Activated naive CD4-positive, alpha-beta T cell treated with anti-CD3 and anti-CD28 coated beads, Interleukin-2, amount 50 U/mL, for 24 hours (primary cell): ENCODE measurements at regions not wholly inside any gene's neighbourhood (a gene's known extent, or its start where the extent isn't known, plus 50 kb on each side); places are given as distances from the start of the nearest gene placed in this dataset.

ENCODE experiments used
- H3K27ac Mint-ChIP-seq: one replicate; pipeline ENCODE4 v1.8.0; 2021; ENCODE audit warnings: mild to moderate bottlenecking, mixed read lengths
- H3K27me3 Mint-ChIP-seq: one replicate; pipeline ENCODE4 v1.8.0; 2021; ENCODE audit warnings: mixed read lengths
- H3K36me3 Mint-ChIP-seq: one replicate; pipeline ENCODE4 v1.8.0; 2021; ENCODE audit warnings: mixed read lengths
- H3K4me1 Mint-ChIP-seq: one replicate; pipeline ENCODE4 v1.8.0; 2021; ENCODE audit warnings: mixed read lengths
- H3K4me3 Mint-ChIP-seq: one replicate; pipeline ENCODE4 v1.8.0; 2021; ENCODE audit warnings: mild to moderate bottlenecking, mixed read lengths
- H3K9me3 Mint-ChIP-seq: one replicate; pipeline ENCODE4 v1.8.0; 2021; ENCODE audit warnings: mixed read lengths

- Mint-ChIP-seq H3K9me3 (no peaks in the 10 kb centered on the region), H3K36me3 (no peaks in the 10 kb centered on the region), H3K27me3 (peaks cover 3% of the 10 kb centered on the region)
These were observed 108.9 kb upstream of the IRX5 start for GRCh38 chr16:54821731-54822130.

DNA sequence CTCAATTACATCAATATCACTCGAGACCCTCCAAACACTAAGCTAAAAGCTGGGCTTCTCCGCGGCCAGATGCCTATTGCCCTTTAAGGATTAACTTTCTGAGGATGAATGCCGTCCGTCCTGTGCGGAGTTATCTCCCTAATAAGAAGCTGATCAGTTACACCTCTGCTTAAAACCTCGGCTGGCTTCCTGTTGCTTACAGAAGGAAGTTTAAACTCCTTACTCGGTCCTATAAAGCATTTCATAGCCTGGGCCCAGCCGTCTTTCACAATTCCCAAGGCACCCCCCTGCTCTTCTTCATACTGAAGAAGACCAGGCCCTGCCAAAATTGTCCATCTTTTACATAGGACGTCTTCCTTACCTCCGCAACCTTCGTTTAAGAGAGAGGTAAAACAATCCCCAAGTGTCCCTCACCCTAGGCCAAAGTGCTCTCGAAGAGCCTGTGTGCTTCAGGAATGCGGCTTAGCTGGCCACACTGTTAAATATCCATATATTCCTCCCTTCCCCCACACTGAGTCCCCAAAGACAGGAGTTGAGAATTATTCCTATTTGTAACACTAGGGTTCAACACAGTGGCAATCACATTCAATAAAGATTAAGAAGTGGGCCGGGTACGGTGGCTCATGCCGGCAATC, 112.6 kb upstream of the IRX5 start:
- Mint-ChIP-seq H3K36me3 (no peaks in the 10 kb centered on the region), H3K9me3 (no peaks in the 10 kb centered on the region), H3K27me3 (peaks cover 3% of the 10 kb centered on the region), H3K27ac (no peak overlapping the region), H3K4me1 (no peaks in the 10 kb centered on the region), H3K4me3 (no peak overlapping the region)

More at GRCh38 chr16:54821731-54822130, 108.9 kb upstream of the IRX5 start:
- H3K4me3 Mint-ChIP-seq = no peak overlapping the region
- H3K27ac Mint-ChIP-seq = no peak overlapping the region
- H3K4me1 Mint-ChIP-seq = no peaks in the 10 kb centered on the region

DNA sequence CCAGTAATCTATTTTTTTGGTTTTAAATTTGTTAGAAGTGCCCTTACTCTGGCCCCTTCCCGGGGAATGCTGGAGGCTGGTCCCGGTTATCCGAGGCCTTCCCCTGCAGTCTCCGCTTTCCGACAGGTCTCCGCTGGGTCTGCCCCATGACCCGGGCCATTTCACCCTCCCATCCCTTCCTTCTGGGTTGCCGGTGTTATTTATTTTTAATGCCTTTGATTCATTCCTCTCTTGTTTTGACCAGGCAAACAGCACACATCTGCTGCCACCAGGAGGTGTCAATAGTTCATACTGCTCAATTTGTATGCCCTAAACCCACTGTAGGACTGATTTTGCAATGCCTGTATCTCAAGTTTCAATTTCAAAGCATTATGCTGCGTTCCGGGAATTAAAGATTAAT, 113.2 kb upstream of the IRX5 start:
- no peak overlapping the region for H3K27ac Mint-ChIP-seq
- no peaks in the 10 kb centered on the region for H3K4me1 Mint-ChIP-seq
- no peak overlapping the region for H3K4me3 Mint-ChIP-seq
- peaks cover 5% of the 10 kb centered on the region for H3K27me3 Mint-ChIP-seq
- H3K36me3 Mint-ChIP-seq = no peaks in the 10 kb centered on the region
- H3K9me3 Mint-ChIP-seq = no peaks in the 10 kb centered on the region

GRCh38 chr16:54816471-54816870, 114.2 kb upstream of the IRX5 start:
- peaks cover 5% of the 10 kb centered on the region for H3K27me3 Mint-ChIP-seq
- no peak overlapping the region for H3K4me3 Mint-ChIP-seq
- H3K36me3 Mint-ChIP-seq = no peaks in the 10 kb centered on the region
- H3K4me1 Mint-ChIP-seq = no peaks in the 10 kb centered on the region
- no peaks in the 10 kb centered on the region for H3K9me3 Mint-ChIP-seq
- H3K27ac Mint-ChIP-seq = no peak overlapping the region

DNA sequence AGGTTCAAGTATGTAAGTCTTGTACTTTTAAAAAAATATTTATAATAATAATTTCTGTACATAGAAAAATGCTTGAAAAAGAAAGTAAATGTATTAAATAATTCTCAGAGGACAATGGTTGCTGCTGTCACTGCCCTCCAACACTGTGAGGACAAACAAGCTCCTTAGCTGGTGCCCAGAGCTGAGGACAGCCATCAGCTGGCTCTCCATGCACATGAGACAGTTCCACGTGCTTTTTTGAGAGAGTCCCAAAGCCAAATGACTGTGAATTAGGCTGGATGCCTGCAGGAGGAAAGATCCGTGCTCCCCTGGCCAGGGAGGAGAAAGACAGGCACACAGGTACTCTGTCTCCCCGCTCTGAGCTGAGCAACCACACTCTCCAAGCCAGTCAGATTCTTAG, 115.5 kb upstream of the IRX5 start:
- H3K9me3 Mint-ChIP-seq = no peaks in the 10 kb centered on the region
- no peaks in the 10 kb centered on the region for H3K36me3 Mint-ChIP-seq
- H3K4me1 Mint-ChIP-seq = no peaks in the 10 kb centered on the region
- no peak overlapping the region for H3K4me3 Mint-ChIP-seq
- H3K27me3 Mint-ChIP-seq = peaks cover 5% of the 10 kb centered on the region
- no peak overlapping the region for H3K27ac Mint-ChIP-seq

DNA sequence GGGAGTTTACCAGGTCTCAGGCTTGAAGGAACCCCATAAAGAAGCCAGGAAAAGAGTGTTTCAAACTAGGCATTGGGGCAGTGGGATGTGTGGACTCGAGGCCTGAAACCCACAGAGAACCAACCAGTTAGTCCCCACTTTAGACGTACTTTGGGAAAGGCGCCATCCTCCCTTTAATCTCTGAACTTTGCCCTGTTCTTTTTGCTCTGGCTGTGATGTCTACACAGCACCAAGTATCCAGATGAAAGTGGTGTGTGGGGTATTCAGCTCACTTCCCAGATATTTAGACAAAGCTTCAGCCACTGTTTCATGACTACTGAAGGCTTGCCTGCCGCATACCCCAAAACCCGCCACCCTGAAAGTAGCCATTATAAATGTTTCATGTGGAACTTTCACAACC, 116.9 kb upstream of the IRX5 start:
- H3K9me3 Mint-ChIP-seq = no peaks in the 10 kb centered on the region
- no peak overlapping the region for H3K4me3 Mint-ChIP-seq
- no peak overlapping the region for H3K27ac Mint-ChIP-seq
- H3K36me3 Mint-ChIP-seq = no peaks in the 10 kb centered on the region
- peaks cover 5% of the 10 kb centered on the region for H3K27me3 Mint-ChIP-seq
- H3K4me1 Mint-ChIP-seq = no peaks in the 10 kb centered on the region

DNA sequence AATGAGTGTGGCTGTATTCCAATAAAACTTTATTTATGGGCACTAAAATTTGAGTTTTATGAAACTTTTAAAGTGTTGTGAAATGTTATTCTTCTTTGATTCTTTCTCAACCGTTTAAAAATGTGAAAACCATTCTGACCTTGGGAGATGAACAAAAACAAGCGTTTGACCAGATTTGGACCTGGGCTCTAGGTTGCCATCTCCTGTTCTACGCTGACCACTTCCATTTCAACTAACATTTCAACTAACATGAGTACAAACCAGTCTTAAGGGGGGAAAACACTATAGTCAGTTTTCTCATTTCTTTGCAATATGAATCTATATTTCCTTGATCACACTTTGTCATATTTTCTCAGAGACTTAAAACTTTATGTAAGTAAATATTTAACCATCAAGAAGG, 118.4 kb upstream of the IRX5 start:
- Mint-ChIP-seq H3K36me3 (no peaks in the 10 kb centered on the region), H3K4me1 (no peaks in the 10 kb centered on the region), H3K4me3 (no peak overlapping the region), H3K27ac (no peak overlapping the region), H3K27me3 (peaks cover 2% of the 10 kb centered on the region), H3K9me3 (no peaks in the 10 kb centered on the region)

DNA sequence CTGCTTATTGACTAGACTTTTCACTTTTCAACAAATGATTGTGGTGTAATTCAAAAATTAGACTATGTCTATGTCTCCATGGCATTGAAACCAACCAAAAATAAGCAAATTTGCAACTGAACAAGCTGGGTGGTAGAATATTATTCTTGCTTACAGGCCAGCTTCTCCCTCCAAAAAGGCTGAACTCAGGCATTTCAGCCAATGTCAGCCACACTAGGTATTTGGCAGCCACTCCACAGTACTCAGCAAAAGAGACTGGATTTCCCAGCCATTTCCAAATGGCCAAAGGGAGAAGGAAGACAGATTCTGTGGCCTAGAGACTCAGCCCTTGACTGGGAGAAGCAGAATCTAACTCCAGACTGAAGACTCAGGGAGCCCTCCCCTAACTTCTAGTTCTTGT, 121.8 kb upstream of the IRX5 start:
- H3K4me1 Mint-ChIP-seq = no peaks in the 10 kb centered on the region
- peaks cover 2% of the 10 kb centered on the region for H3K27me3 Mint-ChIP-seq
- H3K36me3 Mint-ChIP-seq = no peaks in the 10 kb centered on the region
- no peaks in the 10 kb centered on the region for H3K9me3 Mint-ChIP-seq
- H3K4me3 Mint-ChIP-seq = no peak overlapping the region
- H3K27ac Mint-ChIP-seq = no peak overlapping the region

DNA sequence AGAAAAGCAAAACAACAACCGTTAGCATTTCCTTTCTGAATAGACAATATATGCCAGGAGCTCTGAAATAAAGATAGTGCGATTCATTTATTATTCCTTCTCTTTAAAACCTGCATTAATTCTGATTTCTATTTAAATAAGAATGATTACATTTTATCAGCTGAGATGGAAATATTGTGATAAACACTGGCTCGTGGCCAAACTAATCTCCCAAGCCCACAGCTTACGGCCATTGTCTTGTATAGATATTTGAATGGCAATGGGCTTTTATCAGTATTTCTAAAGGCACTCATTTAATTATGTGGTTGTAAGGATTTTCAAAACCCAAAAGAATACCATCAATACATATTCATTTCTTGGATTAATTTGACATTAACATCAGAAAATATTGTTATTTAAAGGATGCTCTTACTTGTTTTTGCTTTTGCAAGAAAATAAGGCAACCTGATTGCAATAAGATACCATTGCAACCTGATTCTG, 123.7 kb upstream of the IRX5 start:
- Mint-ChIP-seq H3K36me3 (no peaks in the 10 kb centered on the region), H3K4me3 (no peak overlapping the region), H3K27ac (no peak overlapping the region), H3K4me1 (no peaks in the 10 kb centered on the region), H3K9me3 (no peaks in the 10 kb centered on the region), H3K27me3 (no peaks in the 10 kb centered on the region)

- Mint-ChIP-seq H3K27ac (no peak overlapping the region), H3K4me3 (no peak overlapping the region), H3K27me3 (no peaks in the 10 kb centered on the region), H3K4me1 (no peaks in the 10 kb centered on the region), H3K9me3 (no peaks in the 10 kb centered on the region), H3K36me3 (no peaks in the 10 kb centered on the region)
These were observed 124.3 kb upstream of the IRX5 start for GRCh38 chr16:54806378-54806777.

GRCh38 chr16:54805648-54806047, 125.0 kb upstream of the IRX5 start:
- H3K36me3 Mint-ChIP-seq = no peaks in the 10 kb centered on the region
- H3K4me3 Mint-ChIP-seq = no peak overlapping the region
- H3K27me3 Mint-ChIP-seq = peaks cover under 1% of the 10 kb centered on the region
- no peaks in the 10 kb centered on the region for H3K9me3 Mint-ChIP-seq
- no peaks in the 10 kb centered on the region for H3K4me1 Mint-ChIP-seq
- no peak overlapping the region for H3K27ac Mint-ChIP-seq

DNA sequence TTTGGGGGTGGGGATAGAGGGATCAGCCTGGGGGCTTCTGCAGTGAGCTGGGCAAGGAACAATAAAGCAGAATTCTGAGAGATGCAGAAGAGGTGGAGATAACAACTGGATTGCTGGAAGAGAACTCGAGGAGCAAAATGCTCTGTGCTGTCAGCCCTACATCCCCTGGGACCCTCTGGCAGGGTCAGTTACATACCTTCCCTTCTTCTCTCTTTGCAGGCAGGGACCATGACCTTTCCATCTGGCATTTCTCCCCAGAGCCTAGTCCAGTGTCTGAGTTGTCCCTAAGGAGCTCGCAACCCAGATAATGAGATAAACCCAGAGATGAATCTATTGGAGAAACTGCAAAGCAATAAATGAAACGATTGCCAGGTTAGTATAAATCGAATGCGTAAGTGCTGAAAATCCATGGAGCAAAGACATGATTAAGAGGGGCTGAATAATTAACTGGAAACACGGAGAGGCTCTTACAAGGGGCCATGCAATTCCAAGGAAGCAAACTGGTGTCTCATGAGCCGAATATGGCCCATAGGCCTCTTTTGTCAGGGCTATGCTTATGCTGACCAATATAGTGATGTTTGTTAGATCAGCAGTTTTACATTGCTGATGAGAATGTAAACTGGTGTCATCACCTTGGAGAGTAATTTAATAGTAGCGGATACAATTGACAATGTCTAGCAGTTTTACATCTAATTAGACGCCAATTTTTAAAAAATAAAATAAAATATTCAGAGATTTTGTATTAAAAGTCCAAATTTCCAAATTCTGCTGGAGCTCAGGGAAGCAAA, 129.4 kb upstream of the IRX5 start:
- peaks cover 5% of the 10 kb centered on the region for H3K27me3 Mint-ChIP-seq
- no peak overlapping the region for H3K4me3 Mint-ChIP-seq
- no peaks in the 10 kb centered on the region for H3K4me1 Mint-ChIP-seq
- H3K27ac Mint-ChIP-seq = no peak overlapping the region
- H3K36me3 Mint-ChIP-seq = no peaks in the 10 kb centered on the region
- H3K9me3 Mint-ChIP-seq = no peaks in the 10 kb centered on the region

- no peaks in the 10 kb centered on the region for H3K4me1 Mint-ChIP-seq
These were observed 132.4 kb upstream of the IRX5 start for GRCh38 chr16:54798267-54798666.

DNA sequence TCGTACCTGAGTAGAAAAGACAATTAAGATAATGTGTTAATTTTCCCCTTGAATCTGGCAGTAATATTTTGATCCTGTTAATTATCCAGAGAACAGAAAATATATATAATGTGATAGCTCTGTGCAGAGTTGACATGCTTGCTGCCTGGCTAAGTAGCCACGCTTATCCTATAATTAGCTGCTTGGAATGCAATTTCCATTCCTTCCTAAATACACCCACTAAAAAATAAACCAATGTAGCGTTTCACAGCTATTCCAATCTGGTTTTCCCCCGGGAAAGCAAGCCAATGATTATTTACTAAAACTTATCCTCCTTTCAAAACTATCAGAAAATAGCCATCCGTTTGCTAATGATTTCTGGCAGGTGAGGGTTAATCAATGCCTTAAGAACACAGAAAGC, 134.5 kb upstream of the IRX5 start:
- Mint-ChIP-seq H3K27ac (no peak overlapping the region), H3K4me3 (no peak overlapping the region), H3K27me3 (peaks cover 7% of the 10 kb centered on the region), H3K9me3 (no peaks in the 10 kb centered on the region), H3K36me3 (no peaks in the 10 kb centered on the region), H3K4me1 (no peaks in the 10 kb centered on the region)

More at GRCh38 chr16:54798267-54798666, 132.4 kb upstream of the IRX5 start:
- H3K27ac Mint-ChIP-seq = no peak overlapping the region
- no peak overlapping the region for H3K4me3 Mint-ChIP-seq
- no peaks in the 10 kb centered on the region for H3K36me3 Mint-ChIP-seq
- peaks cover 5% of the 10 kb centered on the region for H3K27me3 Mint-ChIP-seq
- no peaks in the 10 kb centered on the region for H3K9me3 Mint-ChIP-seq

DNA sequence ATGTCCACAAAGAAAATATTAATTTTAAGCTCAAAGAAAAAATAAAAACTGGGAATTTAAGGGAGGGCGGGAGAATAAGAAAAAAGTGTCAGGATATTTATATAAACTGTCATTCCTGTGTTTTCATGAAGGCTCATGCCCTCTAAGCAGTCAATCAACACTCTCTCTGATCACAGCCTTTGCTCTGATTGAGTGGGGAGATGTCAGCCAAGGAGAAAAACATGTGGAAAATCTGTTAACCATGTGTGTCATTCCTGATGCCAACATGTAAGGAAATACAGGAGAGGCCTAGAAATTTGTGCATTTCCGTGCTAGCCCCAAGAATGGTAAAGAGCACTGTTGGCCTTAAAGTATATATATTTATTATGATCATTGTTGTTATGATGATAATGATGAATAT, 137.9 kb upstream of the IRX5 start:
- H3K36me3 Mint-ChIP-seq = no peaks in the 10 kb centered on the region
- H3K4me3 Mint-ChIP-seq = no peak overlapping the region
- no peak overlapping the region for H3K27ac Mint-ChIP-seq
- H3K9me3 Mint-ChIP-seq = no peaks in the 10 kb centered on the region
- H3K27me3 Mint-ChIP-seq = peaks cover 2% of the 10 kb centered on the region
- no peaks in the 10 kb centered on the region for H3K4me1 Mint-ChIP-seq

DNA sequence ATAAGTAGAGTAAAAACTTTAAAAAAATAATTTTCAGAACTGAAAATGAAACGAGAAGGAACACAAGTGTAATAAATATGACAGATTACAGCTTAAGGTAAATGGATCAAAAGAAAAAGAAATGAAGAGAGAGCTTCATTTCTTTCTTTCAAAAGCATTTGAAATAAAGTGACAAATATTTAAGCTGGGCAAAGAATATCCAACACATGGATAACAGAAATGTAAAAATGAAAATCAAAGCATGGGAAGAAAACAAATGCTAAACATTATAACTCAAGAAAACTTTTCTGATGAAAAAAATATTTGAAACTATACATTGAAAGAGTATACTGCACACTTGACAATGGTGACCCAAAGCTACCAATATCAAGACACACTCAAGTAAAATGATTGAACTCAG, 143.6 kb upstream of the IRX5 start:
- H3K9me3 Mint-ChIP-seq = peaks cover 16% of the 10 kb centered on the region
- peaks cover 2% of the 10 kb centered on the region for H3K36me3 Mint-ChIP-seq
- H3K27me3 Mint-ChIP-seq = peaks cover 2% of the 10 kb centered on the region
- no peak overlapping the region for H3K4me3 Mint-ChIP-seq
- no peak overlapping the region for H3K27ac Mint-ChIP-seq
- H3K4me1 Mint-ChIP-seq = no peaks in the 10 kb centered on the region
